GM18868 (cell line): ENCODE measurements at regions not wholly inside any gene's neighbourhood (a gene's known extent, or its start where the extent isn't known, plus 50 kb on each side); places are given as distances from the start of the nearest gene placed in this dataset.

Source experiments
- ATAC-seq: cut with Tn5 transposase; IDR thresholded peaks from one replicate; pipeline ENCODE4 v1.9.1; 2021; ENCODE audit warnings: mild to moderate bottlenecking, moderate library complexity; ENCODE audit not compliant: unreplicated experiment

DNA sequence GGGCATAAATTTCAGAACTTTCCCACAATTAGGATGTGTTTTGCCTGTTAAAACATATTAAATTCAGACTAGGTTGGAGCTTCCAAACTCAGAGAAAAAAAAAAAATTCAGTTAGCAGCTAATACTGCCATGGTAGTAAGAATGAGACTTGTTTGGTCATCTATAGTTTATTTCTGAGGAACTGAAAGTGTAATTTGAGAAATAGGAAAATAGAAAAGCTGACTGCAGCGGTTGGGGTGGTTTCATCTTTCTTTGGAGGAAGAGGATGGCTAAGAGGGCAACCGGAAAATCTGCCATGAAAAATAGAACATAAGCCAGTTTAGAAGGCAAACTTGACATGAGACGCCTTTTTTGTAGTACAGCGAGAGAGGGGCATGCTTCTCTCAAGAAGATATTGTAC is 371.2 kb upstream of the ROBO2 start:
- peak; percentile 64 for ATAC-seq

DNA sequence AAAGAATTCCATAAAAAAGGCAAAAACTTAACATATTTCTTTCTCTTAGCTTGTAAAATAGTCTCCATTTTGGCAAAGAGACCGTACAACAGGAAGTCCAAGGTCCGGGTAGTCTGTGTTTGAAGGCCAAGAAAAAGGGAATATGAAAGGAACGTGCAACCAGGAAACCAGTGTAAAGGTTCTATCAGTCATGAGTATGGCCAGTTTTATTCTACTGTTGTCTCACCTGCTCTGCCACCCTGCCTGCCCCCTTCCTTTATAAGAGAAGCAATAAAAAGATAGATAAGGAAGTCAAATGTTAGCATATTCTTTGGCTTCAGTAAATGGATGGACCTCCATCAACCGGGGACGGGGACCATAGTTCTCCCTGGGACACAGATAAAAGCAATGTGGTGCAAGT is 370.6 kb upstream of the ROBO2 start:
- no peak for ATAC-seq

DNA sequence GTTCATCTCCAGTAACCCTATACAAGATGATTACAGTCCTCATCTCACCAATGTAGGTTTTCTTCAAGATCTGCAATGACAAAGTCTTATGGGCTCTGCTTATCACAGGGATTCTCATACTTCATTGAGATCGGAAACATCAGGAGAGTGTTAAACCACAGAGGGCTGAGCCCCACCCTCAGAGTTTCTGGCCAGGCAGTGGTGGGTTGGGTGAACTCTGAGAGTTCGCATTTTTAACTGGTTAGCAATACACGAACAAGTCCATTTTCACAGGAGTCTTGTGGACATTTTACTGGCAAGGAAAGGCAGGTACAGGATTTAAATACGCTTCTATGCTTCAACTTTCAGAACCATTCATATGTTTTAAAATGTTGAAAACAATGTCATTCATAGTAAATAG is 366.7 kb upstream of the ROBO2 start:
- ATAC-seq = no peak

DNA sequence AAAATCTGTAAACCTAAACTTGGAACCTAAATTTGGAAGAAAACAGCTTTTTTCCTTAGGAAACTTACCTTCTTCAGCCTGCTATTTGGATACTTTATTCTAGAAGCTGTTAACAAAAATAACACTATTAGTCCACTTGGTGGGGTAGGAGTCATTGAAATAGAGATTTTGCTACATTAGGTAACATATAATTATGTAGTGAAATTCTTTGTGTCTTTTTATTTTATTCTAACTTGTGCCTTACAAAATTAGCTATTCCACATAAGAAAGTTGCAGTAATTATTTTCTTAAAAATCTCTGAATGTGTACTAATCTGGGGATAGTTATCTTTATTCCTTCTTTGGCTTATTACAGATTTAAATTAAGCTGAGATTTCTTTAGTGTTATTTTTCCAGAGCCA is 360.4 kb upstream of the ROBO2 start:
- no peak for ATAC-seq

DNA sequence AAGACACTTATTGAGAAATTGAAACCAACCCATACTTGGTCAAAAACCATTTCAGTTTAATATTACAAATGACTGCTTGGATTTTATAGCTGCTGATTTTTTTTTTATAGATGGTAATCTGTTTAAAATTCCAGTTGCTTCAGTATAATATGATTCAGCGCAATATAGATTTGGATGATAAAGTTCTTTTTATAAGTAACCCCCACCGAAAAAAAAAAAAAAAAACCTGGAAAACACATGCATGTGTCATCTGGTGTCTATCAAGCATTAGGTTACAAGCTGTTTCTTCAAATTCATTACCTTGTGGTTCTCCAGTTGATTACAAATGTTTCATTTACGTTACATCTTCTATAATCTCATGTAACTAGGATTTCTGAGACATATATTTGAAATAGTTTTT is 356.6 kb upstream of the ROBO2 start:
- ATAC-seq = no peak

DNA sequence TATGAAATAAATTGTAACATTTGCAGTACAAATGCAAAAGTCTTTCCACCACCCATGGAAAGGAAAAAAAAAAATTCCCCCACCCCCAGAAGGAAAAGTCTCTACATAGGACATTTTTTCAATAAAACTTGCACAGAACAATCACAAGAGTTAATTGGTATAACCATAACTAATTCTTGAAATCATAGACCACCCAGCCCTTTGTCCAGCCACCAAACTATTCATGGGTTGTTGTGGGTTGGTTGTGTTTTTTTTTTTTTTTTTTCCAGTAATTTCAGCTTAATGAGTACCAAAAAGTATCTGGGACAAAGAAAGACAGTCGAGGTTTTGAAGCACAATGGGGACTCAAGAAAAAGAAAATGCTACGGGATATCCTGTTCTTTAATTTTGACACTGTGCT is 355.0 kb upstream of the ROBO2 start:
- ATAC-seq = no peak

DNA sequence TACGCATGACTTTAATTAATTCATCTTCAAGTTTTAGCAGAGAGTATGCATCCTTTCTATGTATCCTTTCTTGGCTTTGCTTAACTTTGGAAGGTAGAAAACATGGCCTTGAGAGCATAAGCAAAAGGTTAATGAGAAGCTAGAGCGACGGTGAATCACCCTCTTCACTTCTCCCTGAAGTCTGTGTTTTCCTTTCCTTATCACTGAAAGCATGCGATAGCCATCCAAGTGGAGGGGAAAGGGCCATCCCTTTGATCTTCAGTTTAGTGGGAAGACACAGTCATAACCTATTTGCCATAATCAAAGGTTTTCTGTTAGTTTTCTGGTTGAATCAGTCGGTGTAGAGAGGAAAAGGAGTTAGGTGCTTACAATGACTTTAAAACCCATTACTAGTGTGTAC is 354.0 kb upstream of the ROBO2 start:
- ATAC-seq = no peak

DNA sequence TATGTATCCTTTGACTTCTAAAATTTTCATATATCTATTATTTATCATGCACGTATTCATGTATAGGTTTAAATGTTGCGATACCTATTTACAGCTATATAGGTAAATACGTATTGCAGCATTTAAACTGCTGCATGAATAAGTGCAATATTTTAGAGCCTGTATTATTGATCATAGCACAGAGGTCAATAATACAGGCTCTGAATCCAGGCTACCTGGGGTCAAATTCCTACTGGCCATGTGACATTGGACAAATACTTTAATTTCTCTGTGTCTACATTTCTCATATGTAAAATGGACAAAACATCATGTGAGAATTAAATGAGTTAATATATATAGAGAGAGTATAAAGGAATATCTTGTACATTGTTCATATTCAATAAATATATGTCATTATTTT is 352.9 kb upstream of the ROBO2 start:
- no peak for ATAC-seq

DNA sequence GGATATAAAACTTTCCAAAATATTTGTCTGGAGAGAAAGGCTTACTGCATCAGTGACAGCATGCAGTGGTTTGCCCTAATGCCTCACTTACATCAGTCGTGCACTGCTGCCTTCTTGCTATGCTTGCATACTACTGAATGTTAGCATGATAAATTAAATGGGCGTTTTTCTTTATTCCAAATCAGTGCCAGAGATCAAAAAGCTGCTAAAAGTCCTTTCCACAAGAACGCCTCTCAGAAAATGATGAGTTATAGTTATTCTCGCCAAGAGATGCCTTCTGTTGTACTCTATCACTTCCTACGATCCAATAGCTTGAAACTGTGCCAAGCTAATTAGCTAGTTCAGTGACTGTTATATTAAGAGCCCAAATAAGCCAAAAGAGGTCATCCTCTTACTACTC is 345.8 kb upstream of the ROBO2 start:
- no peak for ATAC-seq

DNA sequence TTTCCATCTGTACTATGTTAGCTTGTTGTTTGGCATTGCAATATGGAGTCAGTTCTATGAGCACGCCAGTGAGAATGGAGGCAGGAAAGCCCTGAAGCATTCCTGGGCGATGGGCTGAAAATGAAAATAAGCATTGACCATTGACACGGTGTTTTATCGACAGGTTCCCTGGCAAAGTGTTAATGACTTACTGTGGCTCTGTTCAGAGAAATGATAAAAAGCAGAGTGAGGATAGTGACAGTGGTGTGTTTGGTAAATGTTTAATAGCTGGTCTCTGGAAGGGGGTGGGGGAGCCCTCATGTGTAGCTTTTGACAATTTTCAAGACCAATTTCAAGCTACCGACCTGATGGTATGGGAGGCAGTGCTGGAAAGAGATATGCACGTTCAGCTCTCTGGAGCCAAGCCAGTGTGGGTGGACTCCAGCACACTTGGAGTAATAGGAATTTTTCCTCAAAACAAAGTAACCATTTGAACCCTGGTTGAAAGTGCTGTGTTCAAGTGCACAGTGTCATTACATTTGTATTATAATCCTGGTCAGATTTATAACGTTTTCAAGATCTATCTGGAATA is 341.7 kb upstream of the ROBO2 start:
- no peak for ATAC-seq

DNA sequence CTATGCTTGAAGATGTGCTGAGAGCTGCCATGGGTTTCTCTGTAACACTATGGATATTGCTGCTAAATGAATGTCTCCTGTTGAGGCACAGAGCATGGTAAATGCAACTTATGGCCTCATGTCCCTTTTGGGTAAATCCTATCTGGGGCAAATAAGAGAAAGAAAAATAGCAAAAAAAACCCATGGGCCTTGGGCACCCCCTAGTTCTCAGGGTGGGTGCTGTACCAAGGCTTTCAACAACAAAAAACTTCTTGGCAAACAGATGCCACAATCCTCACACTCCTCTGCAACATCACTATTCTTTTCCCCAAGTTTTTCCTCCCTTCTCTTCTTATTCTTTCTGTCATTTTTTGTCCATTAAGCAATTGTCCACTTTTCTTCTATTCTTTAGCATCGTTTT is 340.1 kb upstream of the ROBO2 start:
- no peak for ATAC-seq

DNA sequence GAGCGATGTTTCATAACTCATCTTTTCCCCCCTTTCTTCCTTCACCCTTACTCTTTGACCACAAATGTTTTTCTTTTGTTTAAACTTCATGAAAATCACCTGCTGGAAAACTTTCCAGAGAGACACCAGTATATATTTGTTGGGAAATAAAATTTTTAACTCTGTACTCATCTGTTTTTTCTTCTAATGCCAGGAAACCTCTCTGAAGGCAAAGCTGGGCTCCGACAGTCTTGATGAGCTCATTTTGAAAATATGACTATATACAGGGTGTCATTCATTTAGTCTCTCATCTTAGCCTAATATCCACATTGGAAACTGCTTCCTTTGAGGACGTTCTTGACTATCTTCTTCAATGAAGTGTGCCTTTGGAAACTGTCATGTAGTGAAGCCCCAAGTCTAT is 339.6 kb upstream of the ROBO2 start:
- no peak for ATAC-seq

DNA sequence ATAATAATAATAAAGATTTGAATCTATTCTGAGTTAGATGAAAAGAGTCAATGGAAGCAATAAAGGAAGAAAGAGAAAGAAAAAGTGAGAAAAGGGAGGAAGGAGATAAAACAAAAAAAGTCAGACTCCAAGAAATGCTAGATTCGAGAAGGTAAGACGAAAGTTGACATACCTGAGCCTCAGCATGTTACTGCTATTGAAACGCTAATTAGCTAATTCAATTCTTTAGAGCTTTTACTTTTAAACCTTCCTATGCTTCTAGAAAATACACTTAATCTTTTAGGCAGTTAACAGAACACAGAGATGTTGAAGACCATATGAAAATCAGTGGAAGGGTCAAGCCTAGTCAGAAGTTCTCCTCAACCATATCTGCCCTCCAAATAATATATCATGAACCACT is 337.2 kb upstream of the ROBO2 start:
- no peak for ATAC-seq

DNA sequence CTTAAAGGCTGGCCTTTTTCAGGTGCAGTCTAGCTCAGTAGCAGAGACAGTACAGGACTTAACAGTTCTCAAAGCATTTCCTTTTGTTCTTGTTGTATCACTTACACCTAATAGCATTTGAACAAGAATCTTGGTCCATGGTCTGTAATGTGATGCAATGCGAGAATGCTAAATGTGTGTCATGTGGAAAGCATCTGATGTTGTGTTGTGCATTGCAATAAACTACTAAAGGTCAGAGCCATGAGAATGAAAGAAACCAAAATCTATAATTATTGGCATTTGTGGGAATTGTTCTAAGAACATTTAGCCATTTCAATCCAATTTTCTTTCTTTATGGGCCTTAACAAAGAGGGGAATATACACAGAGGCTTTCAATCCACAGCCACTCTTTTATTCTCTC is 324.5 kb upstream of the ROBO2 start:
- no peak for ATAC-seq

DNA sequence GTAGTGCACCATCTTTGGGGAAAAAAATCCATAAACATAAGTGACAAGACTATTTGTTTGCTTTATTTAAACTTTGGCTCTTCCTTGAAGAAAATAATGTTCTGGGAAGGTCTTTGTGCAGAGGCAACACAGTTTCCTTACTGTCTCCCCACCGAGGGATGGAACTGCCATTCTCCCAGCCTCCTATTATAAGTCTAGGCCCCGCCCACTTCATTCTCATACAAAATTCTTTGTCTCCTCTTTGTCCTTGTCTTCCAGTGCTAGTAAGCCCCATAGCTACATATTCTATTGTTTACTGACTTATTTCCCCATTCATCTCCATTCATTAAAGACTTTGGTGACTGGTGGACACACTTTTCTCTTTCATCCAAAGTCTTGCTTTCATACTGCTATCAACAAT is 316.5 kb upstream of the ROBO2 start:
- no peak for ATAC-seq

DNA sequence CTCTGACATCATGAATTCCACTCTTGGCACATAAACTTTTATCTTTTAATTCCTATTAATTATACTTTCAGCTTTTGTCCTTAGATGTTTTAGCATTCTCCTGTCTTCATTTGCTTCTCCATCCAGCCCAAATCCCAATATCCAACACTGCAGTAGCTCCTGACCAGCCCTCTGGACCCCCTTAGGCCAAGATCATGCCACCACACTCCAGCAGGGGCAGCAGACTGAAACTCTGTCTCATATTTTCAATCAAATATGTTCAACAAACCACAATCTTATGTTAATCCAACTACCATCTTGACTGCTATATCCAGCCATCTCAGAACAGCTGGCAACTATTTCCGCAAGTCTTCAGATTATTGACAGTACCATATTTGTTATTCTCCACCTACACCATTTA is 315.8 kb upstream of the ROBO2 start:
- no peak for ATAC-seq

DNA sequence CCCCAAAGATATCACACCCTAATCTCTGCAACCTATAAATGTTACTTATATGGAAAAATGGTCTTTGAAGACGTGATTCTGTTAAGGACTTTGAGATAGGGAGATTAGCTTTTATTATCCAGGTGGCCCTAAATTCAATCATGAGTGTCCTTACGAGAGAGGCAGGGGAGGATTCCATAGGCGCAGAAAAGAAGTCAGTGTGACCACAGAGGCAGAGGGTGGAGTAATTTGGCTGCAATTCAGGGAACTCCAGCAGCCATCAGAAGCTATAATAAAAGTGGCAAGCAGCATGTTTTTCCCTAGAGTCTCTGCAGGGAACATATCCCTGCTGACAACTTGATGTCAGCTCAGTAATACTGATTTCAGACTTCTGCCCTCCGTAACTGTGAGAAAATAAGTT is 315.2 kb upstream of the ROBO2 start:
- no peak for ATAC-seq

DNA sequence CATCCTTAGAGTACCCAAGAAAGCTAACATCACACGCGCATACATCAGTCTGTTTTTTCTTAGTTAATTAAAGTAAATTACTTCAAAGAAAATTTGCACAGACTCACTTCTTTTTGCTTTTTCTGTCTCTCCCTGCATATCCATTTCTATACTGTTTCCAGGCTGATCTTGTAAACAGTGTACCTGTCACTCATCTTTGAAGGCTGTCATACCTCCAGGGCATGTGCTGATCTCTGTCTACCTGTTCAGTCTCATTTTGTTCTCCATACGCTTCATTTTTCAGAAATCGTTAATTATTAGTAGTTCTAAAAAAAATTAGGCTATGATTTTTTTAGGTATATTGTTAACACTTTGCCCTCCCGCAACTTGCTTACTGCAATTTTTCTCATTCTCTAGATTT is 313.9 kb upstream of the ROBO2 start:
- no peak for ATAC-seq

DNA sequence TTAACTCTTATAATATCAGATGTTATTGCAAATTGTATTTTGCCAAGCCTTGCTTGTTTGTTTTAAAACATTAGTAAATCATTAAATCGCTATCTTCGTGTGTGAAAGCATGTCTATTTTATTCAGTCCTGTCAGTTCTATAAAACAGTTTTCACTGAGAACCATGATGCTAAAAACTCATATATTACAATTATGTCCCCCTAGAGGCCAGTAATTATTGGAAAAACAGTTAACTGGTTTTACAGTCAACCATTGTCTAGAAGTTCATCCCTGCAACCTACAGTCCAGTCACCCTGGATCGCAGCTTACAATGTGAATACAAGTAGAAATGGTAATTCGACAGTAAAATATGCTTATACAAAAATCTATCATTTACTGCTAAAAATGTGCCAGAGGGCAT is 311.5 kb upstream of the ROBO2 start:
- ATAC-seq = no peak

DNA sequence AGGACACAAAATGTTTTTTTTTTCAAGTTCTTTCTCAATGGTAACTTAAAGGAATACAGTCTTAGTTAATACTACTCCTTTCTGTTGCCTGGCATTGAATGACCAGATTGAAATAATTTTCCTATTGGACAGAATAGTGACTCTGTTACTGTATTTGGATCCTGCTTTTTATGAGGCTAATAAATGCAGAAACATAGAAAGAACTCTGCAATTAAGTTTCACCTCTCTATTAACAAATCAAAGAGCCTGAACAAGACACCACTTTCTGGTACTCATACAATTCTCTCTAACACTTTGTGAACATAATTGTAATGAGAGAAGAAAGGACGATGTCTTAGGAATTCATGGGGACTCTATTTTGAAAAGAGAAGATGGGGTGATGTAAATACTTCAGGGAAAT is 308.4 kb upstream of the ROBO2 start:
- no peak for ATAC-seq

DNA sequence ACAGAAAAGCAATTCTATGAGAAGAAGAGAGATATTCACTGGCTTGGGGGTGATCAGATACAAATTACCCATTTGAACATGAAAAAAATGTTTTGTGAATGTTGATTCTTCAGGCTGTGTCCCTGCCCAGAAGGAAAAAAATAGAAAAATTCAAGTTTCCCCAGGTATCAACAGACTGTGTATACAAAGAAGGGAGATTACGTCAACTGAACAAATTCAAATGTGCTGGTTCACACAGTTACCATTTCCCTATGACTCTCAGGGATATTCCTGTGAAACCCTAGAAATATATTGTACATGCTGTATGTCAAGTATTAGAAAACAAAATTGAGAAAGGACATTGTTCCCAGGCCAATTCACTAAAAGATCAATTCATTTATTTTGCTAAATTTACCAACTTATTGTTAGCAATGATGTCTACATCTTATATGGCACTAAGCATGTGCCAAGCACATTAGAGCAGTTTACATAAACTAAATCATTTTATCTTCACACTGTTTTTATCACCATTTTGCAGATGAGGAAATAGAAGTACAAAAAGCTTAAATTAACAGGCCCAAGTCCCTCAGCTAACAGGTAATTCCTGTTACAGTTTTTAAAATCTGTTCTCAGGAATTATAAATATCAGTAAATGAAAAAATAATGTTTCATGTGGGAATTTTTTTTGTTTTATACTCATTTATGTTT is 306.7 kb upstream of the ROBO2 start:
- no peak for ATAC-seq

DNA sequence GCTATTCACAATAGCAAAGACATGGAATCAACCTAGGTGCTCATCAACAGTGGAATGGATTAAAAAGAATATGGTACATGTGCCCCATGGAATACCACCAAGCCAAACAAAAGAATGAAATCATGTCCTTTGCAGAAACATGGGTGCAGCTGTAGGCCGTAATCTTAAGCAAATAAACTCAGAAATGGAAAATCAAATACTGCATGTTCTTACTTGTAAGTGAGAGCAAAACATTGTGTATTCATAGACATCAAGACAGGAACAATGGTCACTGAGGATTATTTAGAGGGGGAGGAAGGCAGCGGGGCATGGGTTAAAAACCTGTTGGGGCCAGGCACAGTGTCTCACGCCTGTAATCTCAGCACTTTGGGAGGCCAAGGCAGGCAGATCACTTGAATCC is 304.7 kb upstream of the ROBO2 start:
- ATAC-seq = no peak

DNA sequence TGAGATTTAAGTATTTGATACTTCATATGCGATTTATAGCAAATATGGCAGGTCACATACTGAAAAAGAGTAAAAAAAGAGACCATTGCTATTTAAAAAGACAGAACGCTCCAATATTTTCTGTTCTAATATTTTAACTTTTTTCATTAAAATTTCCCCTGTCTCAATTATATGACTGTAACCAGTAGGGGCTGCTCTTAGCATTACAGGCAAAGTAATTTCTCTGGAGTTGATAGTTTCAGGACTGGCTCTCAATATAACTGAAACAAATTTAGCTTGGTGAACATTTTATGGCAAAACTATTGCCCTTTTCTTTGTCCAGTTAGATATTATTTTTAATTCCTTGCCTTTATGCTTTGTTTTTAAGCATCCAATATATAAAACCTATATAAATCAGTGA is 286.3 kb upstream of the ROBO2 start:
- ATAC-seq = no peak
